ENCODE measurements at regions not wholly inside any gene's neighbourhood (a gene's known extent, or its start where the extent isn't known, plus 50 kb on each side); places are given as distances from the start of the nearest gene placed in this dataset.

GRCh38 chr13:21318891-21319532 lies 140.1 kb downstream of the ZDHHC20 start:
- DNase-seq (ENCODE audit: low read depth): no peak

- DNase-seq (ENCODE audit: low read depth): no peak
Observed at GRCh38 chr13:21319869-21320641, 139.0 kb downstream of the ZDHHC20 start.

- no peak for DNase-seq (ENCODE audit: low read depth)
Observed at GRCh38 chr13:21320642-21321034, 138.5 kb downstream of the ZDHHC20 start.

GRCh38 chr13:21321269-21321668 lies 137.8 kb downstream of the ZDHHC20 start:
- no peak for DNase-seq (ENCODE audit: low read depth)

GRCh38 chr13:21322327-21322965 lies 136.7 kb downstream of the ZDHHC20 start:
- no peak for DNase-seq (ENCODE audit: low read depth)
